Endothelial cell of umbilical vein (primary cell): ENCODE measurements at regions not wholly inside any gene's neighbourhood (a gene's known extent, or its start where the extent isn't known, plus 50 kb on each side); places are given as distances from the start of the nearest gene placed in this dataset.

Source experiments
- CTCF ChIP-seq, 2 donors: IDR thresholded peaks; 1 replicate in 1 of 2; 2 replicates in 1 of 2; pipeline ENCODE4 v1.5.1; 2011; ENCODE audit warnings: low read length in 2 of 2, mild to moderate bottlenecking in 2 of 2, moderate library complexity in 2 of 2, control low read depth in 1 of 2, inconsistent platforms in 1 of 2, low read depth in 1 of 2; ENCODE audit not compliant: insufficient read depth in 1 of 2; ENCODE audit errors: extremely low read depth in 1 of 2
- EZH2 ChIP-seq: IDR thresholded peaks from 2 replicates; pipeline ENCODE4 v1.6.1; 2012; ENCODE audit warnings: borderline replicate concordance, low read depth, mild to moderate bottlenecking, moderate library complexity, low read length, inconsistent platforms; ENCODE audit not compliant: severe bottlenecking
- FOS ChIP-seq: IDR thresholded peaks from 2 replicates; pipeline ENCODE4 v1.6.1; 2011; ENCODE audit warnings: mild to moderate bottlenecking, low read length, moderate library complexity, borderline replicate concordance; ENCODE audit not compliant: insufficient read depth

DNA sequence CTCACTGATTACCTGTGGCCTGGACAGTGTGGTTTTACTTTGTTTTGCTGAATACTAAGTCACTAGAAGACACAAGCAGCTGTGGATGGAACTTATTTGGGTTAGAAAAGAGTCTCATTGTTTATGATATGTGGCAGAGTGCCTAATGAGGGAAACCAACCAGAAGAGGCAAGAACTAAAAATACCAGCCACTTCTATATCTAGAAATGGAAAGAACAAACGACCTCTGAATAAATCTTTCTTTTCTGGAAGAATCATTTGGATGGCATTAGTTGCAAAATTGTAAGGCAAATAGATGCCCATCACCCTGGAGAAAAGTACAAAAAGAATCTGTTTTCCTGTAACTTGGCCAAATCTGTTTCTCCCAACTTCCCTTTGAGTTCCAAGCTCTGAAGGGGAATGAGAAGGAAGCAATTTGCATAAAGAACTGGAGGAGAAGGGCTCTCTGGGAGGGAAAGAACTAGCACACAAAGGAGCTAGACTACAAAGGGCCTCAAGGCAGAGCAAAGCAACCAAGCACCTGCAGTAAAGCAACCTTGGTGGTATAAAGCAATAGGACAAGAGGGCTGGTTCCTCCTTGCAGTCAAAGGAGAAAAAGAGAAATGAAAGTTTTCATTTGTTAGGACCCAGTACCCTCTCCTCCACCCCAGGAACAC, 455.4 kb downstream of the CAAP1 start:
- no peak for TF ChIP-seq CTCF (IDR thresholded peaks at IDR 0.05; ENCODE audit: extremely low read depth in 1 of 2, insufficient read depth in 1 of 2, low read depth in 1 of 2, low read length in 2 of 2)
- TF ChIP-seq EZH2, result no peak
- TF ChIP-seq FOS, result no peak
